ENCODE measurements at regions not wholly inside any gene's neighbourhood (a gene's known extent, or its start where the extent isn't known, plus 50 kb on each side); places are given as distances from the start of the nearest gene placed in this dataset.

GRCh38 chr5:68771732-68772131 is 322.1 kb upstream of the SLC30A5 start (continued):
- TF ChIP-seq ZNF560 (tag by site-specific recombination; IDR thresholded peaks at IDR 0.05; ENCODE audit: borderline replicate concordance) (no peak), REPIN1 (tag by site-specific recombination; IDR thresholded peaks at IDR 0.05; ENCODE audit: low read depth) (no peak), ZNF239 (tag by site-specific recombination; IDR thresholded peaks at IDR 0.05) (no peak), ZNF596 (tag by site-specific recombination; IDR thresholded peaks at IDR 0.05) (no peak)

GRCh38 chr5:68776381-68776780 is 317.4 kb upstream of the SLC30A5 start:
- Histone ChIP-seq H3K9me3 (ENCODE audit: control insufficient read depth, insufficient read depth, low read depth, low read length) (no peaks in the 10 kb centered on the region), H3K27ac (ENCODE audit: extremely low read depth, low read depth, low read length) (no peak overlapping the region), H3K36me3 (ENCODE audit: control insufficient read depth in 2 of 2, insufficient read depth in 1 of 2, low read length in 2 of 2) (no peaks in the 10 kb centered on the region), H3K4me1 (ENCODE audit: control insufficient read depth, insufficient read depth, low read length) (no peaks in the 10 kb centered on the region), H3K4me3 (ENCODE audit: low read depth, low read length) (no peak overlapping the region)
- TF ChIP-seq CTCF (tag by site-specific recombination; IDR thresholded peaks at IDR 0.05) (no peak), ZNF837 (tag by site-specific recombination; IDR thresholded peaks at IDR 0.05) (no peak), SP3 (tag by site-specific recombination; IDR thresholded peaks at IDR 0.05) (no peak), ZNF658 (tag by site-specific recombination; IDR thresholded peaks at IDR 0.05) (no peak)
- ChIA-PET CTCF (interaction anchor here (0.7 kb wide), 1 partner anchor 165 kb away, joined by 3 read pairs; no protein-coding TSS in a partner anchor), POLR2A (no interaction called here)

GRCh38 chr5:68777135-68777534 is 316.7 kb upstream of the SLC30A5 start:
- ChIA-PET POLR2A (no interaction called here), CTCF (no interaction called here)
- no peaks in the 10 kb centered on the region for H3K9me3 ChIP-seq (ENCODE audit: control insufficient read depth, insufficient read depth, low read depth, low read length)
- H3K27ac ChIP-seq (ENCODE audit: extremely low read depth, low read depth, low read length) = no peak overlapping the region
- no peaks in the 10 kb centered on the region for H3K36me3 ChIP-seq (ENCODE audit: control insufficient read depth in 2 of 2, insufficient read depth in 1 of 2, low read length in 2 of 2)
- H3K4me3 ChIP-seq (ENCODE audit: low read depth, low read length) = no peak overlapping the region
- no peaks in the 10 kb centered on the region for H3K4me1 ChIP-seq (ENCODE audit: control insufficient read depth, insufficient read depth, low read length)
- TF ChIP-seq ZFP37 (tag by site-specific recombination; IDR thresholded peaks at IDR 0.05) = no peak
- no peak for TF ChIP-seq ZNF280D (tag by site-specific recombination; IDR thresholded peaks at IDR 0.05)
- TF ChIP-seq ZNF221 (tag by site-specific recombination; IDR thresholded peaks at IDR 0.05; ENCODE audit: borderline replicate concordance) = no peak
- no peak for TF ChIP-seq ZNF175 (tag by site-specific recombination; IDR thresholded peaks at IDR 0.05)
- no peak for TF ChIP-seq ZIC2 (tag by site-specific recombination; IDR thresholded peaks at IDR 0.05)
- TF ChIP-seq ZNF223 (tag by site-specific recombination; IDR thresholded peaks at IDR 0.05) = no peak
- TF ChIP-seq KLF7 (tag by site-specific recombination; IDR thresholded peaks at IDR 0.05; ENCODE audit: borderline replicate concordance) = no peak
- TF ChIP-seq ZNF639 (tag by site-specific recombination; IDR thresholded peaks at IDR 0.05) = no peak
- TF ChIP-seq ZNF701 (tag by site-specific recombination; IDR thresholded peaks at IDR 0.05) = no peak
- no peak for TF ChIP-seq ZBTB11 (tag by site-specific recombination; conservative IDR thresholded peaks at IDR 0.05; ENCODE audit: low read depth)
- TF ChIP-seq ZNF449 (tag by site-specific recombination; IDR thresholded peaks at IDR 0.05) = no peak
- TF ChIP-seq ZNF837 (tag by site-specific recombination; IDR thresholded peaks at IDR 0.05) = no peak
- no peak for TF ChIP-seq ZNF426 (tag by site-specific recombination; IDR thresholded peaks at IDR 0.05)
- no peak for TF ChIP-seq MZF1 (tag by site-specific recombination; IDR thresholded peaks at IDR 0.05; ENCODE audit: borderline replicate concordance)
- TF ChIP-seq REPIN1 (tag by site-specific recombination; IDR thresholded peaks at IDR 0.05; ENCODE audit: low read depth) = no peak
- TF ChIP-seq SP7 (tag by site-specific recombination; IDR thresholded peaks at IDR 0.05) = no peak
- TF ChIP-seq ZNF404 (tag by site-specific recombination; IDR thresholded peaks at IDR 0.05) = no peak
